ENCODE measurements at regions not wholly inside any gene's neighbourhood (a gene's known extent, or its start where the extent isn't known, plus 50 kb on each side); places are given as distances from the start of the nearest gene placed in this dataset.

- no peak for TF ChIP-seq SP1 (IDR thresholded peaks at IDR 0.05; ENCODE audit: low read depth, low read length)
- TF ChIP-seq SP4 (IDR thresholded peaks at IDR 0.05; ENCODE audit: low read length) = no peak
Measured at GRCh38 chr3:20809356-20809755, 623.4 kb upstream of the SGO1 start (continued).
